ENCODE measurements at regions not wholly inside any gene's neighbourhood (a gene's known extent, or its start where the extent isn't known, plus 50 kb on each side); places are given as distances from the start of the nearest gene placed in this dataset.

DNA sequence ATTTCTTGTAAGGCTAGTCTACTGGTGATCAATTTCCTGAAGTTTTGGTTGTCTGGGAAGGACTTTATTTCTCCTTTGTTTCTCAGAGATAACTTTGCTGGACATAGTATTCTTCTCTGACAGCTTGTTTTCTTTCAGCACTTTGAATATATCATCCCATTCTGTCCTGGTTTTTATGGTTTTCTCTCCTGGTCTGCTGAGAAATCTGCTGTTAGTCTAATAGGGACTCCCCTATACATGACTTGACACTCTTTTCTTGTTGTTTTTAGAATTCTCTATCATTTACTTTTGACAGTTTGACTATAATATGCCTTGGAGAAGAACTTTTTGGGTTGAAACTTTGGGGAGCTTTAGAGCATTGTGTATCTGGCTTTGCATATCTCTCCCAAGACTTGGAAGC lies 112.5 kb downstream of the PRL start:
- TF ChIP-seq CTCF (IDR thresholded peaks at IDR 0.05; ENCODE audit: low read length) (no peak), EZH2 (IDR thresholded peaks at IDR 0.05; ENCODE audit: borderline replicate concordance, low read length) (no peak)

All from OCI-LY1 (cell line).